Transverse colon (tissue), 4 donors: ENCODE measurements at regions not wholly inside any gene's neighbourhood (a gene's known extent, or its start where the extent isn't known, plus 50 kb on each side); places are given as distances from the start of the nearest gene placed in this dataset.

ENCODE experiments used
- DNase-seq: peaks from one replicate; pipeline ENCODE4 v3.0.0-alpha.2; 2019
- H3K27ac ChIP-seq, 4 donors: fragments of 200-600 bp; sonication (generic); 2 replicates each; pipeline ENCODE4 v1.5.1; 2016 to 2018; ENCODE audit warnings: inconsistent platforms in 4 of 4
- H3K27me3 ChIP-seq: fragments of 200-600 bp; sonication (generic); 2 replicates; pipeline ENCODE4 v1.5.1; 2017; ENCODE audit warnings: inconsistent platforms
- H3K36me3 ChIP-seq, 4 donors: fragments of 200-600 bp; sonication (generic); 2 replicates each; pipeline ENCODE4 v1.5.1; 2017 to 2019; ENCODE audit warnings: inconsistent platforms in 4 of 4
- H3K4me1 ChIP-seq, 4 donors: fragments of 200-600 bp; sonication (generic); 2 replicates each; pipeline ENCODE4 v1.5.1; 2017 to 2020; ENCODE audit warnings: inconsistent platforms in 4 of 4
- H3K4me3 ChIP-seq, 4 donors: fragments of 200-600 bp; sonication (generic); 1 replicate in 1 of 4; 2 replicates in 3 of 4; pipeline versions ENCODE4 v1.5.1 to v1.6.1; 2017 to 2019; ENCODE audit warnings: inconsistent platforms in 4 of 4
- H3K9me3 ChIP-seq, 2 donors: fragments of 200-600 bp; sonication (generic); 2 replicates each; pipeline ENCODE4 v1.5.1; 2017 to 2019; ENCODE audit warnings: inconsistent platforms in 2 of 2
- EP300 ChIP-seq: sonication (generic); formaldehyde crosslinking; IDR thresholded peaks from one replicate; pipeline ENCODE4 v1.6.1; 2017; ENCODE audit warnings: antibody characterized with exemption, low read depth
- POLR2A ChIP-seq: fragments of 450-650 bp; IDR thresholded peaks from one replicate; pipeline ENCODE4 v1.6.1; 2016; ENCODE audit warnings: antibody characterized with exemption, mild to moderate bottlenecking, moderate library complexity
- POLR2AphosphoS5 ChIP-seq, 3 donors: sonication (generic); formaldehyde crosslinking; IDR thresholded peaks; one replicate each; pipeline ENCODE4 v1.6.1; 2016; ENCODE audit warnings: antibody characterized with exemption in 3 of 3
- WGBS, 2 donors: methylation state at CpG; one replicate each; pipeline ENCODE4 v1.1.5; 2018; ENCODE audit warnings: low coverage in 1 of 2; 5-methylcytosine and 5-hydroxymethylcytosine counted together
- in situ Hi-C, 4 donors: fragments of 200-750 bp; cut with MboI; loops; one replicate each; pipeline versions ENCODE4 v1.15.0 to v1.15.1; 2017; ENCODE audit warnings: low sequenced_read_pairs in 3 of 4, low pct_ligation_motif_present in 1 of 4, low pct_unique_long_range_greater_than_20kb in 1 of 4
- intact Hi-C: fragments of 100-400 bp; cut with DNase I; formaldehyde crosslinking; loops from one replicate; pipeline ENCODE4 v1.15.1; 2023; ENCODE audit warnings: low total_unique reads
- TF ChIP-seq, protein P1 (sequence below), 5 experiments: fragments of 200-600 bp in 3 of 5; fragments of 450-650 bp in 2 of 5; sonication (generic) in 3 of 5; IDR thresholded peaks; 1 replicate in 2 of 5; 2 replicates in 3 of 5; pipeline ENCODE4 v1.5.1; 2016 to 2017; ENCODE audit warnings: antibody characterized with exemption in 5 of 5, inconsistent platforms in 3 of 5, mild to moderate bottlenecking in 2 of 5, moderate library complexity in 1 of 5

GRCh38 chr14:97074456-97074855, 277.3 kb downstream of the VRK1 start:
- intact Hi-C loops = no loop called here
- Histone ChIP-seq H3K4me1 (no peaks in the 10 kb centered on the region), H3K27me3 (peaks cover 8% of the 10 kb centered on the region), H3K27ac (no peak overlapping the region), H3K4me3 (no peak overlapping the region), H3K36me3 (no peaks in the 10 kb centered on the region), H3K9me3 (no peaks in the 10 kb centered on the region)
- no peak for DNase-seq
- WGBS, 2 donors = 67 to 78% methylated on average over 1 to 6 of the region's 6 CpGs
- no peak for TF ChIP-seq EP300
- in situ Hi-C loops = no loop called here

DNA sequence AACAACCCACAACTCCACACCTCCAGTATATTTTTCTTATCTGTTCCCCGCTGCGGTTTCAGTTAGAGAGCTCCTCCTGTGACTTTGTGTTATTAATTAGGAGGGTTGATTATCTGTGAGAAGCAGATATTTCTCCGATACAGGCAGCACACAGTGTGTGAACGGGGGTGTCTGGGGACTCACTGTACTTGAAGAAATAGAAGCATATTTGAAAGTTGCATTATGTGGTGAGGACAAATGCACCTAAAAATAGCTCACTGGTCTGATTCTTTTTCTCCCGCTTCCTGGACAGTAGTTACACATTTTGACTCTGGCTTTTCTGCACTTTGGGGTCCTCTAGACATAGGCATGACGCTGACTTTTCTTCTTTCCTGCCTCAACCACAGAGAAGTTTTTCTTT, 277.7 kb downstream of the VRK1 start:
- Histone ChIP-seq H3K9me3 (no peaks in the 10 kb centered on the region), H3K27ac (no peak overlapping the region), H3K27me3 (peaks cover 8% of the 10 kb centered on the region), H3K4me3 (no peak overlapping the region), H3K4me1 (no peaks in the 10 kb centered on the region), H3K36me3 (no peaks in the 10 kb centered on the region)
- intact Hi-C loops = no loop called here
- no peak for DNase-seq
- 55 to 66% methylated on average over 6 of the region's 6 CpGs for WGBS, 2 donors
- in situ Hi-C loops = no loop called here
- TF ChIP-seq, protein P1, sequence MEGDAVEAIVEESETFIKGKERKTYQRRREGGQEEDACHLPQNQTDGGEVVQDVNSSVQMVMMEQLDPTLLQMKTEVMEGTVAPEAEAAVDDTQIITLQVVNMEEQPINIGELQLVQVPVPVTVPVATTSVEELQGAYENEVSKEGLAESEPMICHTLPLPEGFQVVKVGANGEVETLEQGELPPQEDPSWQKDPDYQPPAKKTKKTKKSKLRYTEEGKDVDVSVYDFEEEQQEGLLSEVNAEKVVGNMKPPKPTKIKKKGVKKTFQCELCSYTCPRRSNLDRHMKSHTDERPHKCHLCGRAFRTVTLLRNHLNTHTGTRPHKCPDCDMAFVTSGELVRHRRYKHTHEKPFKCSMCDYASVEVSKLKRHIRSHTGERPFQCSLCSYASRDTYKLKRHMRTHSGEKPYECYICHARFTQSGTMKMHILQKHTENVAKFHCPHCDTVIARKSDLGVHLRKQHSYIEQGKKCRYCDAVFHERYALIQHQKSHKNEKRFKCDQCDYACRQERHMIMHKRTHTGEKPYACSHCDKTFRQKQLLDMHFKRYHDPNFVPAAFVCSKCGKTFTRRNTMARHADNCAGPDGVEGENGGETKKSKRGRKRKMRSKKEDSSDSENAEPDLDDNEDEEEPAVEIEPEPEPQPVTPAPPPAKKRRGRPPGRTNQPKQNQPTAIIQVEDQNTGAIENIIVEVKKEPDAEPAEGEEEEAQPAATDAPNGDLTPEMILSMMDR (IDR thresholded peaks at IDR 0.05) = no peak
- TF ChIP-seq POLR2AphosphoS5 (IDR thresholded peaks at IDR 0.05) (no peak), EP300 (no peak), POLR2A (no peak)

GRCh38 chr14:97077253-97077653, 280.1 kb downstream of the VRK1 start:
- TF ChIP-seq, protein P1 (IDR thresholded peaks at IDR 0.05) = no peak
- TF ChIP-seq POLR2A = no peak
- TF ChIP-seq EP300 = no peak
- TF ChIP-seq POLR2AphosphoS5 (IDR thresholded peaks at IDR 0.05) = no peak
- no peaks in the 10 kb centered on the region for H3K36me3 ChIP-seq

DNA sequence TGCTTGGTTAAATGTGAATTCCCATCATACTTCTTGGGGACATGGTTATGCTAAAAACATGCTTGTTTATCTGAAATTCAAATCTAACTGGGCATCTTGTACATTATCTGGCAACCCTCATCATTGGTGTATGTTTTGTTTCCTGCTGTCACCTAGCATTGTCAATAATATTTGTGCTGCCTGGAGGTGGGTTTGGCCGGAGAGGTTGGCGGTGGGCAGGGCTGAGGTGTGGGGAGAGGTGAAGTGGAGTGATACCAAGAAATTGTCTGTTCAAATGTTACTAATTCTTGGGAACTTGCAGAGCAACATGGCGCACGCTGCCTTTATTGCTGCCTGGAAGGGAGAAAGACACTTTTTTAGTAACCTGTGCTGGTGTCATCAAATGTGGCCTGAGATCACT, 280.5 kb downstream of the VRK1 start:
- Histone ChIP-seq H3K9me3 (no peaks in the 10 kb centered on the region), H3K4me3 (no peak overlapping the region), H3K27me3 (peaks cover 8% of the 10 kb centered on the region), H3K27ac (no peak overlapping the region), H3K36me3 (no peaks in the 10 kb centered on the region), H3K4me1 (no peaks in the 10 kb centered on the region)
- in situ Hi-C loops = no loop called here
- no peak for TF ChIP-seq POLR2AphosphoS5 (IDR thresholded peaks at IDR 0.05)
- no peak for TF ChIP-seq EP300
- no peak for TF ChIP-seq POLR2A
- TF ChIP-seq, protein P1 (IDR thresholded peaks at IDR 0.05) = no peak
- intact Hi-C loops = no loop called here
- WGBS, 2 donors = 70 to 78% methylated on average over 3 to 4 of the region's 4 CpGs
- no peak for DNase-seq

More at GRCh38 chr14:97077253-97077653, 280.1 kb downstream of the VRK1 start:
- whole genome bisulfite sequencing, 2 donors = 52 to 58% methylated on average over 2 to 8 of the region's 8 CpGs
- in situ Hi-C loops (no loop called here), intact Hi-C loops (no loop called here)
- peak; percentile 37 for DNase-seq
- Histone ChIP-seq H3K4me3 (no peak overlapping the region), H3K27me3 (peaks cover 8% of the 10 kb centered on the region), H3K4me1 (no peaks in the 10 kb centered on the region), H3K27ac (no peak overlapping the region), H3K9me3 (no peaks in the 10 kb centered on the region)

- in situ Hi-C loops = no loop called here
- Histone ChIP-seq H3K9me3 (no peaks in the 10 kb centered on the region), H3K36me3 (no peaks in the 10 kb centered on the region), H3K27ac (no peak overlapping the region), H3K4me3 (no peak overlapping the region), H3K27me3 (peaks cover under 1% of the 10 kb centered on the region), H3K4me1 (no peaks in the 10 kb centered on the region)
- TF ChIP-seq POLR2AphosphoS5 (IDR thresholded peaks at IDR 0.05) (no peak), POLR2A (no peak), EP300 (no peak)
- TF ChIP-seq, protein P1 (IDR thresholded peaks at IDR 0.05) = no peak
- 62 to 78% methylated on average over 2 of the region's 2 CpGs for WGBS, 2 donors
- intact Hi-C loops = no loop called here
- DNase-seq = no peak
Measured at GRCh38 chr14:97080991-97081390, 283.8 kb downstream of the VRK1 start.
